Tibial nerve (tissue), 4 donors: ENCODE measurements at regions not wholly inside any gene's neighbourhood (a gene's known extent, or its start where the extent isn't known, plus 50 kb on each side); places are given as distances from the start of the nearest gene placed in this dataset.

Experiments
- DNase-seq, 2 donors: peaks; one replicate each; pipeline ENCODE4 v3.0.0-alpha.2; 2019; ENCODE audit warnings: low spot score in 2 of 2
- H3K27ac ChIP-seq, 4 donors: fragments of 200-600 bp; sonication (generic) in 3 of 4; one replicate each; pipeline ENCODE4 v1.5.1; 2017 to 2019; ENCODE audit warnings: mild to moderate bottlenecking in 1 of 4
- H3K27me3 ChIP-seq, 2 donors: fragments of 200-600 bp; sonication (generic) in 1 of 2; one replicate each; pipeline versions ENCODE4 v1.5.1 to v1.6.0; 2017 to 2019
- H3K36me3 ChIP-seq, 3 donors: fragments of 200-600 bp; sonication (generic); one replicate each; pipeline ENCODE4 v1.5.1; 2018 to 2019
- H3K4me1 ChIP-seq, 4 donors: fragments of 200-600 bp; sonication (generic) in 3 of 4; one replicate each; pipeline ENCODE4 v1.5.1; 2017 to 2019
- H3K4me3 ChIP-seq, 4 donors: fragments of 200-600 bp; sonication (generic) in 3 of 4; one replicate each; pipeline ENCODE4 v1.5.1; 2017 to 2019; ENCODE audit warnings: mild to moderate bottlenecking in 1 of 4, moderate library complexity in 1 of 4
- H3K9me3 ChIP-seq, 4 donors: fragments of 200-600 bp; sonication (generic) in 3 of 4; one replicate each; pipeline ENCODE4 v1.5.1; 2017 to 2019
- CTCF ChIP-seq, 5 experiments: fragments of 200-600 bp in 3 of 5; fragments of 450-650 bp in 2 of 5; sonication (generic) in 3 of 5; IDR thresholded peaks; one replicate each; pipeline ENCODE4 v1.5.1; 2016 to 2019; ENCODE audit warnings: antibody characterized with exemption in 5 of 5, mild to moderate bottlenecking in 3 of 5, moderate library complexity in 2 of 5
- EP300 ChIP-seq, 2 donors: sonication (generic); formaldehyde crosslinking; IDR thresholded peaks; one replicate each; pipeline ENCODE4 v1.6.1; 2017; ENCODE audit warnings: antibody characterized with exemption in 2 of 2, mild to moderate bottlenecking in 1 of 2
- POLR2A ChIP-seq, 2 donors: fragments of 450-650 bp; IDR thresholded peaks; one replicate each; pipeline ENCODE4 v1.6.1; 2017; ENCODE audit warnings: antibody characterized with exemption in 2 of 2, mild to moderate bottlenecking in 2 of 2, moderate library complexity in 2 of 2
- WGBS, 2 donors: methylation state at CpG; one replicate each; pipeline ENCODE4 v1.1.5; 2018; 5-methylcytosine and 5-hydroxymethylcytosine counted together

GRCh38 chr3:194984622-194985021 lies 286.3 kb downstream of the XXYLT1 start:
- Histone ChIP-seq H3K27ac (no peak overlapping the region), H3K27me3 (no peaks in the 10 kb centered on the region), H3K4me3 (peak overlapping the region in 2 of 4 donors; percentile 11 to 28), H3K4me1 (peaks cover 0 to 10% (median 3%) of the 10 kb centered on the region in 4 donors), H3K9me3 (peaks cover 0 to 4% (median 0%) of the 10 kb centered on the region in 4 donors), H3K36me3 (no peaks in the 10 kb centered on the region)
- DNase-seq, result no peak
- TF ChIP-seq POLR2A (IDR thresholded peaks at IDR 0.05) (no peak), CTCF (IDR thresholded peaks at IDR 0.05) (no peak), EP300 (IDR thresholded peaks at IDR 0.05) (no peak)
- 33 to 87% methylated on average over 1 to 9 of the region's 9 CpGs for WGBS, 2 donors

- peak; percentile 23 to 37 for DNase-seq
- no peaks in the 10 kb centered on the region for H3K27me3 ChIP-seq
- no peak overlapping the region for H3K27ac ChIP-seq
- peaks cover 0 to 4% (median 0%) of the 10 kb centered on the region in 4 donors for H3K9me3 ChIP-seq
- peak overlapping the region in 2 of 4 donors; percentile 11 to 28 for H3K4me3 ChIP-seq
- no peaks in the 10 kb centered on the region for H3K36me3 ChIP-seq
- TF ChIP-seq EP300 (IDR thresholded peaks at IDR 0.05), result no peak
- TF ChIP-seq CTCF (IDR thresholded peaks at IDR 0.05), result peak in 3 of 5 experiments; percentile 5 to 33 (median 23)
- WGBS, 2 donors, result 36 to 38% methylated on average over 17 to 25 of the region's 33 CpGs
- H3K4me1 ChIP-seq, result peaks cover 0 to 10% (median 3%) of the 10 kb centered on the region in 4 donors
Measured at GRCh38 chr3:194985031-194985578, 285.9 kb downstream of the XXYLT1 start.

DNA sequence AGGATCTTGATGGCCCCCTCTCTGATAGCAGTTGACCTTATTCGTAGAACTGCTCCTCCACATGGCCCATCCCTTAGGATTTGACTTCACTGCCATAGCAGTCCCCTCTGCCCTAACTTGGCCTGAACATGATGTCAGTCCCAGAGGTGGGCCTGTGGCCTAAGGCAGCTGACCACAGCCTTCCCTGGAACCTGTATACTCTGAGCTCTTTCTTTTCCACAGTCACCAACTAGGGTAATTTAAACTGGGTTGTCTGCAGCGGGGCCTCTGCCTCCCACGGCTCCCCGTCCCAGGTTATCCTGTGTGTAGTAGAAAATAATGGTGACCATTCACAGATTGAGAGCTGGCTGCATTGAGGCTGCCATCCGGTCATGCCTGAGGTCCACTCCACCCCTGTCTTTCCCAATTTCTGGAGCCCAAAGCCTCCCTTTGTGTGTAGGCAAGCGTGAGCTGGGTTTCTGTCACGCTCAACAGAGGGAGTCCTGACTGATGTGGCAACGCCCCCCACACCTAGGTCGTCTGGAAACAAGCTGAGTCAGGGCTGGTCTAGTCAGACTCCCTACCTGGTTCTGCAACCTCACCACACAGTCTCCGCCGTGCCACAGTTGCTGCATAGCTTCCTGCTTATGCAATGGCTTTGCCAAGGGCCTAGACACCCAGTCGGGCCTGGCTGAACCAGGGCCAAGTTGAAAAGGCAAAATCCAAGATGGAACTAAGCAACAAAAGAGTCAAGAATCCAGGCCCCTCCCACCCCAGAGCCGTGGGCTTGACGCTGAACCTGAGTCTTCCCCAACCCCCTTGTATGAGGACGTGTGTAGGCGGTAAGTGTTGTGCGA lies 284.5 kb downstream of the XXYLT1 start:
- Histone ChIP-seq H3K27me3 (no peaks in the 10 kb centered on the region), H3K4me3 (no peak overlapping the region), H3K4me1 (peaks cover 0 to 10% (median 3%) of the 10 kb centered on the region in 4 donors), H3K36me3 (no peaks in the 10 kb centered on the region), H3K9me3 (peaks cover 0 to 4% (median 0%) of the 10 kb centered on the region in 4 donors), H3K27ac (no peak overlapping the region)
- 73 to 76% methylated on average over 17 of the region's 17 CpGs for WGBS, 2 donors
- TF ChIP-seq EP300 (IDR thresholded peaks at IDR 0.05), result no peak
- no peak for TF ChIP-seq POLR2A (IDR thresholded peaks at IDR 0.05)
- TF ChIP-seq CTCF (IDR thresholded peaks at IDR 0.05), result no peak
- no peak for DNase-seq

GRCh38 chr3:194987571-194988494 lies 283.1 kb downstream of the XXYLT1 start:
- Histone ChIP-seq H3K27me3 (no peaks in the 10 kb centered on the region), H3K36me3 (no peaks in the 10 kb centered on the region), H3K9me3 (no peaks in the 10 kb centered on the region), H3K27ac (no peak overlapping the region), H3K4me1 (peaks cover 0 to 10% (median 3%) of the 10 kb centered on the region in 4 donors), H3K4me3 (no peak overlapping the region)
- DNase-seq, result no peak
- TF ChIP-seq POLR2A (IDR thresholded peaks at IDR 0.05) (no peak), CTCF (IDR thresholded peaks at IDR 0.05) (no peak), EP300 (IDR thresholded peaks at IDR 0.05) (no peak)
- 74 to 78% methylated on average over 21 of the region's 21 CpGs for WGBS, 2 donors
